ENCODE measurements at regions not wholly inside any gene's neighbourhood (a gene's known extent, or its start where the extent isn't known, plus 50 kb on each side); places are given as distances from the start of the nearest gene placed in this dataset.

DNA sequence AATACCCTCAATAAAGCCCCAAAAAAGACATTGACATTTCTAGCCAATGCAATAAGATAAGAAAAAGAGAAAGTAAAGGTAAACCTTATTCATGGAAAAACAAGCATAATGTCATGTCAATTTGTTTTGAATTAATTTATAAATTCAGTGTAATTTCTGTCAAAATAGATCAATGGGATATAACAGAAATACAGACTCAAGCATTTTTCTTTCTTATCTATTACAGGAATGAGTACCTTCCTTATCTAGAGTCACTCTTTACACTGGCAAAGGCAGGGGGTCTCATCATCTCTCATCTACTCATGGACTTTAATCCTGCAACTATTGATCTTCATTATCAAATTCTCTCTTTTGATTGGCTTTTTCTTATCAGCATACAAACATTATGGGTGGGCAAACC lies 127.1 kb upstream of the SHH start:
- Histone ChIP-seq H3K9me3 (ENCODE audit: low read depth, low read length, poor library complexity, severe bottlenecking) (no peaks in the 10 kb centered on the region), H3K27ac (ENCODE audit: low read depth, low read length, poor library complexity, severe bottlenecking) (no peak overlapping the region), H3K36me3 (ENCODE audit: insufficient read depth, low read length, poor library complexity, severe bottlenecking) (no peaks in the 10 kb centered on the region), H3K27me3 (replicated peaks; ENCODE audit: insufficient read depth, low read depth, low read length, poor library complexity) (peaks cover 40% of the 10 kb centered on the region), H3K4me1 (ENCODE audit: insufficient read depth, low read length, poor library complexity, severe bottlenecking) (no peaks in the 10 kb centered on the region), H3K4me3 (ENCODE audit: low read depth, low read length, poor library complexity, severe bottlenecking) (no peak overlapping the region)
- ChIA-PET CTCF (no interaction called here), POLR2A (ENCODE audit: low non-redundant PET) (no interaction called here)
- intact Hi-C loops (cut with micrococcal nuclease; ENCODE audit: unreplicated experiment) = no loop called here
- no peak for DNase-seq (ENCODE audit: low spot score)
- no TSS peak for BruUV-seq (replicated peaks)
- TF ChIP-seq, protein P1, sequence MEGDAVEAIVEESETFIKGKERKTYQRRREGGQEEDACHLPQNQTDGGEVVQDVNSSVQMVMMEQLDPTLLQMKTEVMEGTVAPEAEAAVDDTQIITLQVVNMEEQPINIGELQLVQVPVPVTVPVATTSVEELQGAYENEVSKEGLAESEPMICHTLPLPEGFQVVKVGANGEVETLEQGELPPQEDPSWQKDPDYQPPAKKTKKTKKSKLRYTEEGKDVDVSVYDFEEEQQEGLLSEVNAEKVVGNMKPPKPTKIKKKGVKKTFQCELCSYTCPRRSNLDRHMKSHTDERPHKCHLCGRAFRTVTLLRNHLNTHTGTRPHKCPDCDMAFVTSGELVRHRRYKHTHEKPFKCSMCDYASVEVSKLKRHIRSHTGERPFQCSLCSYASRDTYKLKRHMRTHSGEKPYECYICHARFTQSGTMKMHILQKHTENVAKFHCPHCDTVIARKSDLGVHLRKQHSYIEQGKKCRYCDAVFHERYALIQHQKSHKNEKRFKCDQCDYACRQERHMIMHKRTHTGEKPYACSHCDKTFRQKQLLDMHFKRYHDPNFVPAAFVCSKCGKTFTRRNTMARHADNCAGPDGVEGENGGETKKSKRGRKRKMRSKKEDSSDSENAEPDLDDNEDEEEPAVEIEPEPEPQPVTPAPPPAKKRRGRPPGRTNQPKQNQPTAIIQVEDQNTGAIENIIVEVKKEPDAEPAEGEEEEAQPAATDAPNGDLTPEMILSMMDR (conservative IDR thresholded peaks at IDR 0.05; ENCODE audit: low read depth, low read length) = no peak
- no peak for TF ChIP-seq EZH2 (IDR thresholded peaks at IDR 0.05; ENCODE audit: borderline replicate concordance, low read depth, low read length, poor library complexity, severe bottlenecking)

DNA sequence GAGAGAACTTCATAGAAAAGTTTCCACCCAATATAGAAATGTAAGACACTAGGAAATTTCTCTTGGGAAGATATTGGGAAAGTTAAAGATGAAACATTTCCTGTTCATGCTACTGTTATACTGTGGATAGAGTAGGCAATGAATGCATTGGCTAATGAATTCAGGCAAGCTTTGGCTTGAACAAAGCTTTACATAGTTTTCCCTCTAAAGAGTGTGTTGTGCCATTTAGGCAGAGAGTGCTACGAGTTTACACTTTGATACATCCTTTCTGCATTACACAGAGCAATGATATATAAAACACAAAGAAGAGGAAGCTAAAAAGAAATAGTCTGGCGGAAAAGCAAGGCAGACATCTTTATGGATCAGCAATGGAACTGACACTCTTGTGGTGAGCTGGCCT lies 125.9 kb upstream of the SHH start:
- no peak overlapping the region for H3K4me3 ChIP-seq (ENCODE audit: low read depth, low read length, poor library complexity, severe bottlenecking)
- TF ChIP-seq, protein P1 (conservative IDR thresholded peaks at IDR 0.05; ENCODE audit: low read depth, low read length) = no peak
- no peak for TF ChIP-seq EZH2 (IDR thresholded peaks at IDR 0.05; ENCODE audit: borderline replicate concordance, low read depth, low read length, poor library complexity, severe bottlenecking)
- H3K36me3 ChIP-seq (ENCODE audit: insufficient read depth, low read length, poor library complexity, severe bottlenecking) = no peaks in the 10 kb centered on the region
- H3K27ac ChIP-seq (ENCODE audit: low read depth, low read length, poor library complexity, severe bottlenecking) = no peak overlapping the region
- H3K4me1 ChIP-seq (ENCODE audit: insufficient read depth, low read length, poor library complexity, severe bottlenecking) = no peaks in the 10 kb centered on the region
- ChIA-PET CTCF (no interaction called here), POLR2A (ENCODE audit: low non-redundant PET) (no interaction called here)
- H3K9me3 ChIP-seq (ENCODE audit: low read depth, low read length, poor library complexity, severe bottlenecking) = no peaks in the 10 kb centered on the region
- intact Hi-C loops (cut with micrococcal nuclease; ENCODE audit: unreplicated experiment) = no loop called here
- DNase-seq (ENCODE audit: low spot score) = no peak
- BruUV-seq (replicated peaks) = no TSS peak
- H3K27me3 ChIP-seq (replicated peaks; ENCODE audit: insufficient read depth, low read depth, low read length, poor library complexity) = peaks cover 33% of the 10 kb centered on the region

GRCh38 chr7:155935726-155936125 lies 123.5 kb upstream of the SHH start:
- TF ChIP-seq EZH2 (IDR thresholded peaks at IDR 0.05; ENCODE audit: borderline replicate concordance, low read depth, low read length, poor library complexity, severe bottlenecking) = no peak
- TF ChIP-seq, protein P1 (conservative IDR thresholded peaks at IDR 0.05; ENCODE audit: low read depth, low read length) = no peak
- H3K4me3 ChIP-seq (ENCODE audit: low read depth, low read length, poor library complexity, severe bottlenecking) = no peak overlapping the region
- no TSS peak for BruUV-seq (replicated peaks)
- intact Hi-C loops (cut with micrococcal nuclease; ENCODE audit: unreplicated experiment) = no loop called here
- H3K9me3 ChIP-seq (ENCODE audit: low read depth, low read length, poor library complexity, severe bottlenecking) = no peaks in the 10 kb centered on the region
- H3K27me3 ChIP-seq (replicated peaks; ENCODE audit: insufficient read depth, low read depth, low read length, poor library complexity) = peaks cover 11% of the 10 kb centered on the region
- no peaks in the 10 kb centered on the region for H3K4me1 ChIP-seq (ENCODE audit: insufficient read depth, low read length, poor library complexity, severe bottlenecking)
- no peaks in the 10 kb centered on the region for H3K36me3 ChIP-seq (ENCODE audit: insufficient read depth, low read length, poor library complexity, severe bottlenecking)
- ChIA-PET CTCF (no interaction called here), POLR2A (ENCODE audit: low non-redundant PET) (no interaction called here)
- no peak for DNase-seq (ENCODE audit: low spot score)
- H3K27ac ChIP-seq (ENCODE audit: low read depth, low read length, poor library complexity, severe bottlenecking) = no peak overlapping the region
